ENCODE measurements at regions not wholly inside any gene's neighbourhood (a gene's known extent, or its start where the extent isn't known, plus 50 kb on each side); places are given as distances from the start of the nearest gene placed in this dataset.

GRCh38 chr7:10731253-10731773, 242.4 kb upstream of the PHF14 start:
- TF ChIP-seq, protein P1, sequence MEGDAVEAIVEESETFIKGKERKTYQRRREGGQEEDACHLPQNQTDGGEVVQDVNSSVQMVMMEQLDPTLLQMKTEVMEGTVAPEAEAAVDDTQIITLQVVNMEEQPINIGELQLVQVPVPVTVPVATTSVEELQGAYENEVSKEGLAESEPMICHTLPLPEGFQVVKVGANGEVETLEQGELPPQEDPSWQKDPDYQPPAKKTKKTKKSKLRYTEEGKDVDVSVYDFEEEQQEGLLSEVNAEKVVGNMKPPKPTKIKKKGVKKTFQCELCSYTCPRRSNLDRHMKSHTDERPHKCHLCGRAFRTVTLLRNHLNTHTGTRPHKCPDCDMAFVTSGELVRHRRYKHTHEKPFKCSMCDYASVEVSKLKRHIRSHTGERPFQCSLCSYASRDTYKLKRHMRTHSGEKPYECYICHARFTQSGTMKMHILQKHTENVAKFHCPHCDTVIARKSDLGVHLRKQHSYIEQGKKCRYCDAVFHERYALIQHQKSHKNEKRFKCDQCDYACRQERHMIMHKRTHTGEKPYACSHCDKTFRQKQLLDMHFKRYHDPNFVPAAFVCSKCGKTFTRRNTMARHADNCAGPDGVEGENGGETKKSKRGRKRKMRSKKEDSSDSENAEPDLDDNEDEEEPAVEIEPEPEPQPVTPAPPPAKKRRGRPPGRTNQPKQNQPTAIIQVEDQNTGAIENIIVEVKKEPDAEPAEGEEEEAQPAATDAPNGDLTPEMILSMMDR (IDR thresholded peaks at IDR 0.05), result no peak

GRCh38 chr7:10733747-10734146, 239.9 kb upstream of the PHF14 start:
- no peaks in the 10 kb centered on the region for H3K4me1 ChIP-seq
- H3K27me3 ChIP-seq, result no peaks in the 10 kb centered on the region
- H3K27ac ChIP-seq, result no peak overlapping the region
- no peaks in the 10 kb centered on the region for H3K36me3 ChIP-seq
- TF ChIP-seq, protein P1 (IDR thresholded peaks at IDR 0.05), result no peak
- no peak overlapping the region for H3K4me3 ChIP-seq
- no peak for DNase-seq (ENCODE audit: low spot score)
- no peaks in the 10 kb centered on the region for H3K9me3 ChIP-seq

More at GRCh38 chr7:10731253-10731773, 242.4 kb upstream of the PHF14 start:
- Histone ChIP-seq H3K9me3 (no peaks in the 10 kb centered on the region), H3K4me3 (no peak overlapping the region), H3K36me3 (no peaks in the 10 kb centered on the region), H3K27ac (no peak overlapping the region), H3K4me1 (no peaks in the 10 kb centered on the region), H3K27me3 (no peaks in the 10 kb centered on the region)
- no peak for DNase-seq (ENCODE audit: low spot score)

DNA sequence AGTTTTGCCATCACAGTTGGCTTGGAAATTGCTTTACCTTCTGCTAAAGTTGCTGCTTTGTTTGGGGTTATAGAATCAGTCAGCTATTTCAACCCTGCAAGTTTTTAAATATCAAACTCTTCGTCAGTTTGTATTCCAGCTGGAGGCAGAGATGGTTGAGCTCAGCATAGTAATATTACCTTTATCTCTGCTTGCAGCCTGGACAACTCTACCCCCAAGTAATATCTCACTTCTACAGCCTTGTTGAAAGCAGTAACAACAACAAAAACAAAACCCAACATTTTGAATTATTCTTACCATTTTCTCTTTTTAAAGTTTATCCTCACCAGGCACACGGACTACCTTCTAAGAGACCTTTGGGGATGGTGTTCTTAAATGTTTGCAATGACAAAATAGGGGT, 239.1 kb upstream of the PHF14 start:
- H3K27ac ChIP-seq, result no peak overlapping the region
- TF ChIP-seq, protein P1 (IDR thresholded peaks at IDR 0.05), result no peak
- no peak overlapping the region for H3K4me3 ChIP-seq
- no peaks in the 10 kb centered on the region for H3K36me3 ChIP-seq
- no peaks in the 10 kb centered on the region for H3K27me3 ChIP-seq
- H3K9me3 ChIP-seq, result no peaks in the 10 kb centered on the region
- no peaks in the 10 kb centered on the region for H3K4me1 ChIP-seq
- no peak for DNase-seq (ENCODE audit: low spot score)

DNA sequence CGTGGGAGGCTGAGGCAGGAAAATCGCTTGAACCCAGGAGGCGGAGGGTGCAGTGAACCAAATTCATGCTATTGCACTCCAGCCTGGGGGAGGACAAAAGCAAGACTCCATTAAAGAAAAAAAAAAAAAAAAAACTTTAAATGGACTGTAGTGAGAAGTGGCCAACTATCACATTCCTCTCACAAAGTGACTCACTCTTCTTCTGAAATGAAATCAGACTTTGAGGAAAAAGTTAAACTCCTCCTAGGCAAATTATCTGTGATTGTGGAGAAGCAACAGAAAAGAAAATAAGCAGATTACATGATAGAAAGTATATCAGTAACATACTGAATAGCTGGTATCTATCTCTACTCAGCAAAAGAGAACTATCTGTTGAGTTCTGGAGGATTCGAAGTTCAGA, 234.3 kb upstream of the PHF14 start:
- no peaks in the 10 kb centered on the region for H3K9me3 ChIP-seq
- no peak overlapping the region for H3K4me3 ChIP-seq
- no peaks in the 10 kb centered on the region for H3K4me1 ChIP-seq
- H3K27ac ChIP-seq, result no peak overlapping the region
- no peaks in the 10 kb centered on the region for H3K27me3 ChIP-seq
- TF ChIP-seq, protein P1 (IDR thresholded peaks at IDR 0.05), result no peak
- DNase-seq (ENCODE audit: low spot score), result no peak
- no peaks in the 10 kb centered on the region for H3K36me3 ChIP-seq

- TF ChIP-seq, protein P1 (IDR thresholded peaks at IDR 0.05), result no peak
- Histone ChIP-seq H3K27me3 (no peaks in the 10 kb centered on the region), H3K9me3 (no peaks in the 10 kb centered on the region), H3K4me3 (no peak overlapping the region), H3K4me1 (no peaks in the 10 kb centered on the region), H3K36me3 (no peaks in the 10 kb centered on the region), H3K27ac (no peak overlapping the region)
- DNase-seq (ENCODE audit: low spot score), result no peak
These were observed 232.9 kb upstream of the PHF14 start for GRCh38 chr7:10740805-10741204.

DNA sequence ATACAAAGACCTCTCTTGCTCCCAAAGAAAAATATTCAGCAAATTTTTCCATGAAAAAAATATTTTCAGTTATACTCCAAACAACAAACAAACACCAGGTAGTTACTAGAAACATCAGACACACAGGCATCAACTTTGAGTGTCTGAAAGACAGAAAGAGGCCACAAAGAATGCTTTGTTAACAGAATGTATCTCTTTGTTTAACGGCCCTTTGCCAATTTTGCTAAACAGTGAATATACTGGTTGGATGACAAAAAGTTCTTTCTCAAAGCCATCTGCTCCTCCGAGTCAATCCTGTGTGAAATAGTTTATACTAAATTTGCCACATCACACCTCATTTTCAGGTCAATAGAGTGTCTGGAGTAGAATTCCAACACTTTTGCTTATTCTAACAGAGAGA, 216.7 kb upstream of the PHF14 start:
- Histone ChIP-seq H3K27me3 (no peaks in the 10 kb centered on the region), H3K9me3 (peaks cover 0 to 17% of the 10 kb centered on the region in 2 donors), H3K4me1 (no peaks in the 10 kb centered on the region), H3K27ac (no peak overlapping the region), H3K4me3 (no peak overlapping the region), H3K36me3 (no peaks in the 10 kb centered on the region)
- no peak for DNase-seq (ENCODE audit: low spot score)
- TF ChIP-seq, protein P1 (IDR thresholded peaks at IDR 0.05), result no peak

Measured in right atrium auricular region (tissue), 2 donors.